GM18507 (cell line): ENCODE measurements at regions not wholly inside any gene's neighbourhood (a gene's known extent, or its start where the extent isn't known, plus 50 kb on each side); places are given as distances from the start of the nearest gene placed in this dataset.

Experiments used
- DNase-seq: peaks from one replicate; pipeline ENCODE4 v3.0.0; 2011; ENCODE audit warnings: low read depth; ENCODE audit not compliant: insufficient read length; ENCODE audit errors: extremely low spot score
- FAIRE-seq: peaks from 2 replicates; lab custom pipeline; 2011; peaks lifted over from hg19 to GRCh38; lab: Jason Lieb, UNC

GRCh38 chr3:17802950-17803349, 60.5 kb upstream of the TBC1D5 start:
- FAIRE-seq: no peak
- no peak for DNase-seq

GRCh38 chr3:17801131-17801530, 58.7 kb upstream of the TBC1D5 start:
- DNase-seq (no peak), FAIRE-seq (no peak)

DNA sequence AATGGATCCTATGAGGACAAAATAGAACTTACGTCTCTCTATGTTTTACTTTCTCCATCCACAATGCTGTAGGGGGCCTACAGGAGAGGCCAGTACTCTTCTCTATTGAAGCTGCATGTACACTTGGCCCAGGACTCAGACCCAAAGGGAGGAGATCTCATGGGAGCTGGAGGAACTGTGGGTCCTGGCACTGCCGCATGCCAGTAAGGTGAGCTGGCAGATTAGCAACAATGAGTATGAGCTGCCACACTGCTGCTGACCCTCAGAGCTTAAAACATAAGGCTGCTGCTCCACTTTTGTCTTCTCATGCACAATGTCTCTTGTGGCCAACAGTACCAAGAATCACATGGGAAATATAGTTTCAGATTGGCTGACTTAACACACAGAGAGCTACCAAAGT, 57.8 kb upstream of the TBC1D5 start:
- FAIRE-seq (no peak), DNase-seq (no peak)

DNA sequence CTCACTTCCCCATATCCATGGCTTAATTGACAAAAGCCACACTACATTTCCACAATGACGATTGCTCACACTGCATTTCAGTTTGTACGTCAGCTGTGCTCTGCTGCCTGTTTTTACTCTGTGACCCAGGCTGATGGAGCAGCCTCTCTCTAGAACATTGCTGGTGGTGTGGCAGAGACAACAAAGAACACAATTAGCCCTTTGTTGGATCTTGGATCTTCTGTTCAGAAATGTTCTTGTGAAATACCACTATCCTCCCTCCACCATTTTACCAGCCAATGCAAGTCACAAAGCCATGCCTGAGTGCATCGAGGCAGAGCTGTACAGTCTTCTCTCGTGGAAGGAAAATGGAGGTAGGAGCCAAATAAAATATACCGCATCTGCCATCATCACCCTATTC, 56.9 kb upstream of the TBC1D5 start:
- FAIRE-seq (no peak), DNase-seq (no peak)

DNA sequence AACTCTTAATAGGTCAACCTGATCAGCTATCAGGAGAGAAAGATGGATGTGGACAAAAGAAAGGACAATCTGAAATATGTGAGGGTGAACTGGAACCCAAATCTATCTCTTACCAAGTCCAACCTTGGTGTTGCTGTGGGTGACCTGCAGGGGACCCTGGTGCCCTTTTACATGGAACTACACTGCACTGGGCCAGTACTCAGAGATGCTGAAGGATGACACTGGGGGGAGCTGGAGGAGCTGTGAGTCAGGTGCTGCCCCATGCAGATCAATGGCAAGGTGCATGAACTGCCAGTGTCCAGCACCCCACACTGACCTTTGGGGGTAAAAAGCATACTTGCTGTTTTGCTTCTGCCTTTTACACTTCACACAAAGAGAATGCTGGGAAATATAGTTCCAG, 55.6 kb upstream of the TBC1D5 start:
- FAIRE-seq: no peak

GRCh38 chr3:17795711-17796110, 53.3 kb upstream of the TBC1D5 start:
- no peak for FAIRE-seq

More for the DNA sequence above, 55.6 kb upstream of the TBC1D5 start:
- no peak for DNase-seq

DNA sequence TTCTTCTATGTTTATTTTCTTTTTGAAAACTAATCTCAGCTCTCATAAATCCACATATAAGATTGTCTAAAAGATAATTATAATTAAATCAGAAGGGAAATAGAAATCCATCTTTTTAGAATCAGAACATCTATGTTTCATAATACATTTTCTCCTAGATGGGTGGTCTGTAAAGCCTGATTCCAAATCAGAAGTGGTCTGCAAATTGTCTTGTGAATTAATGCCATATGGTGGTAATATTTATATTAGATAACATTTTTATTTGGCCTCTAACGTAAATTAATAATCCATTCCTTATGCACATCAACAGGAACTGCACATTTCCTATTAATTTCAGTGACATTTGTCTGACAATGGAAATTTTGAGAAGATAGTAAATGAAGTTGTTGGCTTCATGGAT, 52.8 kb upstream of the TBC1D5 start:
- no peak for DNase-seq
- no peak for FAIRE-seq

More at GRCh38 chr3:17795711-17796110, 53.3 kb upstream of the TBC1D5 start:
- DNase-seq: no peak

DNA sequence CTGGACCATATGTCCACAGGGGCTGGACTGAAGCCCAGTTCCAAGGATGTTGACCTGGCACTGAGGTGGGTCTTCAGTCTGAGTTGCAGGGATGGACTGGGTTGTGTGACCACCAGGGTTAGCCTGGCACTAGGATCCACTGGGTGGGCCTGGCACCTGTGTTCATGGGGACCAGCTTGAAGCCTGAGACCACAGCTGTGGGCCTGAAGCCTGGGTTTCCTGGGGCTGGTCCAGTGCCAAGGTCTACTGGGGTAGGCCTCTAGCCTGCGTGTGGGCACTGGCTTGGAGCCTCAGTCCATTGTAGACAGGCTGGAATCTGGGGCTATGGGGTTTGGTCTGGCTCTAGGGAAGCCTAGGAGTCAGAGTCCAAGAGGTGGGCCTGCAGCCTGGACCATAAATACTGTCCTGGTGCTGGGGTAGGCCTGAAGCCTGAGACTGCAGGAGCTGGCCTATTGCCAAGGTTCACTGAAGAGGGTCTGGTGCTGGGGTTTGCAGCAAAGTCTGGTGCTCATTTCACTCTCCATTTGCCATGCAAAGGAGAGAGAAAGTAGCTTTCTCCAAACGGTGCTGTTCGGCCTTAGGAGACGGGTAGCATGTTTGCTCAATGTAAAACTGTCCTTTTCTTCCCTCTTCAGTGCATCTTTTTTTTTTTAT, 51.2 kb upstream of the TBC1D5 start:
- DNase-seq: no peak
- FAIRE-seq: no peak
